Loucy (cell line): ENCODE measurements at regions not wholly inside any gene's neighbourhood (a gene's known extent, or its start where the extent isn't known, plus 50 kb on each side); places are given as distances from the start of the nearest gene placed in this dataset.

Experiments
- H2AFZ ChIP-seq: fragments of 200-600 bp; sonication (generic); 2 replicates; pipeline ENCODE4 v1.6.0; 2016; ENCODE audit warnings: antibody characterized with exemption, mild to moderate bottlenecking, low read length, moderate library complexity
- H3F3A ChIP-seq: fragments of 200-600 bp; 2 replicates; pipeline ENCODE4 v1.6.0; 2016; ENCODE audit warnings: antibody characterized with exemption, low read depth, mild to moderate bottlenecking
- H3K27me3 ChIP-seq: fragments of 200-600 bp; sonication (generic); 2 replicates; pipeline ENCODE4 v1.6.1; 2014; ENCODE audit warnings: low read length, mild to moderate bottlenecking; ENCODE audit not compliant: insufficient read depth, poor library complexity, severe bottlenecking
- H3K36me3 ChIP-seq: fragments of 200-600 bp; sonication (generic); 2 replicates; pipeline ENCODE4 v1.6.1; 2016; ENCODE audit warnings: low read length; ENCODE audit not compliant: insufficient read depth
- H3K4me1 ChIP-seq: fragments of 200-600 bp; sonication (generic); 2 replicates; pipeline ENCODE4 v1.5.1; 2014; ENCODE audit warnings: low read length, mild to moderate bottlenecking; ENCODE audit not compliant: insufficient read depth, poor library complexity, severe bottlenecking
- H3K4me2 ChIP-seq: fragments of 200-600 bp; sonication (generic); 2 replicates; pipeline ENCODE4 v1.6.0; 2014; ENCODE audit warnings: antibody characterized with exemption, low read length, low read depth, mild to moderate bottlenecking; ENCODE audit not compliant: poor library complexity, severe bottlenecking
- H3K4me3 ChIP-seq: fragments of 200-600 bp; sonication (generic); 2 replicates; pipeline ENCODE4 v1.5.1; 2014; ENCODE audit warnings: low read length, mild to moderate bottlenecking, mixed read lengths; ENCODE audit not compliant: poor library complexity, severe bottlenecking
- H3K79me2 ChIP-seq: fragments of 200-600 bp; sonication (generic); 2 replicates; pipeline ENCODE4 v1.6.1; 2014; ENCODE audit warnings: low read length; ENCODE audit not compliant: insufficient read depth
- H3K9ac ChIP-seq: fragments of 200-600 bp; sonication (generic); 2 replicates; pipeline ENCODE4 v1.6.0; 2014; ENCODE audit warnings: mild to moderate bottlenecking, low read depth, low read length, moderate library complexity; ENCODE audit not compliant: poor library complexity, severe bottlenecking
- H3K9me2 ChIP-seq: fragments of 200-600 bp; sonication (generic); replicated peaks from 2 replicates; pipeline ENCODE4 v1.6.1; 2016; ENCODE audit warnings: low read depth, low read length, mixed read lengths
- H3K9me3 ChIP-seq: fragments of 200-600 bp; sonication (generic); 2 replicates; pipeline ENCODE4 v1.6.1; 2014; ENCODE audit warnings: mild to moderate bottlenecking, antibody characterized with exemption, low read length, low read depth; ENCODE audit not compliant: insufficient read depth
- H4K20me1 ChIP-seq: fragments of 200-600 bp; sonication (generic); 2 replicates; pipeline ENCODE4 v1.6.0; 2014; ENCODE audit warnings: antibody characterized with exemption, low read length, mild to moderate bottlenecking; ENCODE audit not compliant: insufficient read depth, poor library complexity, severe bottlenecking
- CTCF ChIP-seq: fragments of 200-600 bp; sonication (generic); conservative IDR thresholded peaks from 2 replicates; pipeline ENCODE4 v1.5.1; 2014; ENCODE audit warnings: mild to moderate bottlenecking, antibody characterized with exemption, low read length
- EZH2phosphoT487 ChIP-seq: fragments of 200-600 bp; IDR thresholded peaks from 2 replicates; pipeline ENCODE4 v1.6.1; 2018; ENCODE audit warnings: antibody characterized with exemption, mild to moderate bottlenecking, moderate library complexity, borderline replicate concordance

- Histone ChIP-seq H3K36me3 (no peaks in the 10 kb centered on the region), H3K9me2 (no peaks in the 10 kb centered on the region), H3K4me1 (no peaks in the 10 kb centered on the region), H3K4me2 (no peak overlapping the region), H3K79me2 (no peaks in the 10 kb centered on the region), H3K9ac (no peak overlapping the region), H3K9me3 (no peaks in the 10 kb centered on the region), H3K27me3 (no peaks in the 10 kb centered on the region), H3F3A (no peaks in the 10 kb centered on the region), H3K4me3 (no peak overlapping the region), H4K20me1 (no peaks in the 10 kb centered on the region), H2AFZ (no peak overlapping the region)
- TF ChIP-seq EZH2phosphoT487 = no peak
- no peak for TF ChIP-seq CTCF
These were observed 245.1 kb upstream of the AVPR1A start for GRCh38 chr12:63396135-63396534.

GRCh38 chr12:63394983-63395382 lies 244.0 kb upstream of the AVPR1A start:
- H3K36me3 ChIP-seq = no peaks in the 10 kb centered on the region
- TF ChIP-seq EZH2phosphoT487 (no peak), CTCF (no peak)
- no peaks in the 10 kb centered on the region for H4K20me1 ChIP-seq
- no peaks in the 10 kb centered on the region for H3K9me3 ChIP-seq
- no peaks in the 10 kb centered on the region for H3K27me3 ChIP-seq
- H3K9me2 ChIP-seq = no peaks in the 10 kb centered on the region
- H3K9ac ChIP-seq = no peak overlapping the region
- no peaks in the 10 kb centered on the region for H3K79me2 ChIP-seq
- no peak overlapping the region for H3K4me2 ChIP-seq
- no peak overlapping the region for H2AFZ ChIP-seq
- no peaks in the 10 kb centered on the region for H3K4me1 ChIP-seq
- H3F3A ChIP-seq = no peaks in the 10 kb centered on the region
- H3K4me3 ChIP-seq = no peak overlapping the region

- TF ChIP-seq EZH2phosphoT487 (no peak), CTCF (no peak)
- H3K4me1 ChIP-seq = no peaks in the 10 kb centered on the region
- H3K27me3 ChIP-seq = no peaks in the 10 kb centered on the region
- H3K79me2 ChIP-seq = no peaks in the 10 kb centered on the region
- H3F3A ChIP-seq = no peaks in the 10 kb centered on the region
- H3K9me3 ChIP-seq = no peaks in the 10 kb centered on the region
- no peak overlapping the region for H2AFZ ChIP-seq
- no peaks in the 10 kb centered on the region for H4K20me1 ChIP-seq
- H3K36me3 ChIP-seq = no peaks in the 10 kb centered on the region
- H3K4me2 ChIP-seq = no peak overlapping the region
- H3K9ac ChIP-seq = no peak overlapping the region
- H3K9me2 ChIP-seq = no peaks in the 10 kb centered on the region
- H3K4me3 ChIP-seq = no peak overlapping the region
These were observed 243.3 kb upstream of the AVPR1A start for GRCh38 chr12:63394349-63394748.
